Hematopoietic multipotent progenitor cell treated with erythropoietin and hydrocortisone succinate and interleukin-3 and kit ligand, for 17 days (in vitro differentiated cells): ENCODE measurements at regions not wholly inside any gene's neighbourhood (a gene's known extent, or its start where the extent isn't known, plus 50 kb on each side); places are given as distances from the start of the nearest gene placed in this dataset.

Source experiments
- DNase-seq: peaks from one replicate; pipeline ENCODE4 v3.0.0-alpha.2; 2015; ENCODE audit warnings: low spot score

GRCh38 chr2:5401115-5401657 is 291.0 kb upstream of the SOX11 start:
- no peak for DNase-seq

GRCh38 chr2:5403392-5403791 is 288.8 kb upstream of the SOX11 start:
- no peak for DNase-seq

- DNase-seq, result no peak
Measured at GRCh38 chr2:5409898-5410381, 282.2 kb upstream of the SOX11 start.

GRCh38 chr2:5410991-5411700 is 281.0 kb upstream of the SOX11 start:
- DNase-seq, result no peak

- DNase-seq, result no peak
Measured at GRCh38 chr2:5412001-5412400, 280.2 kb upstream of the SOX11 start.

GRCh38 chr2:5433855-5434254 is 258.3 kb upstream of the SOX11 start:
- DNase-seq, result no peak

GRCh38 chr2:5437375-5437774 is 254.8 kb upstream of the SOX11 start:
- no peak for DNase-seq

GRCh38 chr2:5440174-5440573 is 252.0 kb upstream of the SOX11 start:
- no peak for DNase-seq

GRCh38 chr2:5442736-5443135 is 249.4 kb upstream of the SOX11 start:
- no peak for DNase-seq

GRCh38 chr2:5444168-5444567 is 248.0 kb upstream of the SOX11 start:
- no peak for DNase-seq

GRCh38 chr2:5444854-5445253 is 247.3 kb upstream of the SOX11 start:
- no peak for DNase-seq

GRCh38 chr2:5449867-5450266 is 242.3 kb upstream of the SOX11 start:
- no peak for DNase-seq

- DNase-seq, result no peak
Measured at GRCh38 chr2:5453220-5454050, 238.7 kb upstream of the SOX11 start.

- no peak for DNase-seq
Measured at GRCh38 chr2:5454051-5454390, 238.2 kb upstream of the SOX11 start.

GRCh38 chr2:5459041-5459440 is 233.1 kb upstream of the SOX11 start:
- no peak for DNase-seq

GRCh38 chr2:5464657-5465056 is 227.5 kb upstream of the SOX11 start:
- DNase-seq, result no peak

GRCh38 chr2:5465859-5466258 is 226.3 kb upstream of the SOX11 start:
- DNase-seq, result no peak

- DNase-seq, result no peak
Measured at GRCh38 chr2:5467178-5467905, 224.8 kb upstream of the SOX11 start.

GRCh38 chr2:5472673-5473072 is 219.5 kb upstream of the SOX11 start:
- DNase-seq, result no peak

- DNase-seq, result no peak
Measured at GRCh38 chr2:5473635-5474034, 218.5 kb upstream of the SOX11 start.

GRCh38 chr2:5474716-5475115 is 217.5 kb upstream of the SOX11 start:
- no peak for DNase-seq

- DNase-seq, result no peak
Measured at GRCh38 chr2:5479265-5479928, 212.8 kb upstream of the SOX11 start.
